Erythroblast (primary cell): ENCODE measurements at regions not wholly inside any gene's neighbourhood (a gene's known extent, or its start where the extent isn't known, plus 50 kb on each side); places are given as distances from the start of the nearest gene placed in this dataset.

Experiments
- GATA1 ChIP-seq: IDR thresholded peaks from 2 replicates; pipeline ENCODE4 v1.6.1; 2011; ENCODE audit warnings: low read depth, mild to moderate bottlenecking, control low read depth, low read length, moderate library complexity
- POLR2A ChIP-seq: IDR thresholded peaks from 2 replicates; pipeline ENCODE4 v1.6.1; 2011; ENCODE audit warnings: mild to moderate bottlenecking, low read length

- no peak for TF ChIP-seq POLR2A
- TF ChIP-seq GATA1 = no peak
These were observed 132.3 kb upstream of the PWP1 start for GRCh38 chr12:107553211-107553765.
